SK-N-SH treated with all-trans-retinoic acid at 6 μM for 48 hours (cell line): ENCODE measurements at regions not wholly inside any gene's neighbourhood (a gene's known extent, or its start where the extent isn't known, plus 50 kb on each side); places are given as distances from the start of the nearest gene placed in this dataset.

Experiments used
- ZFP30 ChIP-seq: fragments of 450-650 bp; formaldehyde crosslinking; IDR thresholded peaks from 2 replicates; pipeline ENCODE4 v1.5.0; 2022; ENCODE audit warnings: mild to moderate bottlenecking, moderate library complexity
- ZNF565 ChIP-seq: fragments of 450-650 bp; formaldehyde crosslinking; conservative IDR thresholded peaks from 2 replicates; pipeline ENCODE4 v1.5.0; 2020; ENCODE audit warnings: low read depth, mild to moderate bottlenecking, moderate library complexity
- TF ChIP-seq, protein P1 (sequence below): fragments of 250-450 bp; sonication (Bioruptor Pico); IDR thresholded peaks from 2 replicates; pipeline ENCODE4 v1.8.0; 2021; ENCODE audit warnings: low read depth, mild to moderate bottlenecking, moderate library complexity, borderline replicate concordance
- TF ChIP-seq, protein P2 (sequence below): fragments of 250-450 bp; sonication (Bioruptor Pico); IDR thresholded peaks from 2 replicates; pipeline ENCODE4 v1.5.1; 2020; ENCODE audit warnings: low read depth, mild to moderate bottlenecking, moderate library complexity

DNA sequence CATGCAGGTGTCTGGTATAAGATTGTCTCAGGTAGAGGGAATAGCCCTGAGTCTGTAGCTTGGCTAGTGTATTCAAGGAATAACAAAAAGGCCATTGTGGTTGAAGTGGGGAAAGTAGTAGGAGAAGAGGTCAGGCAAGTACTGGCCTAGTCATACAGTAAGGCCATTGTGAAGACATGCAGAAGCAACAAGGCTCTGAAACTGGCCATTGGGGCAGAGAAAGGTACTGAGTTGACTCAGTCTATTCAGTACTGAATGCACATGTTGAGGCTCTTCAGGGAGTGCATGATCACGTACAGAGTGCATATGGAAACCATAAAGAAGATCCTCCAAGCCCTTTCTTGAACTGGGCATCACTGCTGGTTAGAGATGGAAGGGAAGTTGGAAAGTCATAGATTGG is 477.6 kb downstream of the SOX6 start:
- TF ChIP-seq, protein P1, sequence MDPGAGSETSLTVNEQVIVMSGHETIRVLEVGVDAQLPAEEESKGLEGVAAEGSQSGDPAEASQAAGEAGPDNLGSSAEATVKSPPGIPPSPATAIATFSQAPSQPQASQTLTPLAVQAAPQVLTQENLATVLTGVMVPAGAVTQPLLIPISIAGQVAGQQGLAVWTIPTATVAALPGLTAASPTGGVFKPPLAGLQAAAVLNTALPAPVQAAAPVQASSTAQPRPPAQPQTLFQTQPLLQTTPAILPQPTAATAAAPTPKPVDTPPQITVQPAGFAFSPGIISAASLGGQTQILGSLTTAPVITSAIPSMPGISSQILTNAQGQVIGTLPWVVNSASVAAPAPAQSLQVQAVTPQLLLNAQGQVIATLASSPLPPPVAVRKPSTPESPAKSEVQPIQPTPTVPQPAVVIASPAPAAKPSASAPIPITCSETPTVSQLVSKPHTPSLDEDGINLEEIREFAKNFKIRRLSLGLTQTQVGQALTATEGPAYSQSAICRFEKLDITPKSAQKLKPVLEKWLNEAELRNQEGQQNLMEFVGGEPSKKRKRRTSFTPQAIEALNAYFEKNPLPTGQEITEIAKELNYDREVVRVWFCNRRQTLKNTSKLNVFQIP (CRISPR knock-in tag) = no peak
- no peak for TF ChIP-seq ZFP30 (CRISPR knock-in tag)
- TF ChIP-seq ZNF565 = no peak
- TF ChIP-seq, protein P2, sequence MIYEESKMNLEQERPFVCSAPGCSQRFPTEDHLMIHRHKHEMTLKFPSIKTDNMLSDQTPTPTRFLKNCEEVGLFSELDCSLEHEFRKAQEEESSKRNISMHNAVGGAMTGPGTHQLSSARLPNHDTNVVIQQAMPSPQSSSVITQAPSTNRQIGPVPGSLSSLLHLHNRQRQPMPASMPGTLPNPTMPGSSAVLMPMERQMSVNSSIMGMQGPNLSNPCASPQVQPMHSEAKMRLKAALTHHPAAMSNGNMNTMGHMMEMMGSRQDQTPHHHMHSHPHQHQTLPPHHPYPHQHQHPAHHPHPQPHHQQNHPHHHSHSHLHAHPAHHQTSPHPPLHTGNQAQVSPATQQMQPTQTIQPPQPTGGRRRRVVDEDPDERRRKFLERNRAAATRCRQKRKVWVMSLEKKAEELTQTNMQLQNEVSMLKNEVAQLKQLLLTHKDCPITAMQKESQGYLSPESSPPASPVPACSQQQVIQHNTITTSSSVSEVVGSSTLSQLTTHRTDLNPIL = no peak
